NCI-H1092 (cell line): ENCODE measurements at regions not wholly inside any gene's neighbourhood (a gene's known extent, or its start where the extent isn't known, plus 50 kb on each side); places are given as distances from the start of the nearest gene placed in this dataset.
"Not testable (repeated sequence)": the region's sequence is repeated elsewhere in the genome, so short reads cannot be mapped to it uniquely, and the experiment has no call there.

ENCODE experiments used
- DNase-seq: peaks from one replicate; lab custom pipeline; 2025; lab: John Stamatoyannopoulos, UW

DNA sequence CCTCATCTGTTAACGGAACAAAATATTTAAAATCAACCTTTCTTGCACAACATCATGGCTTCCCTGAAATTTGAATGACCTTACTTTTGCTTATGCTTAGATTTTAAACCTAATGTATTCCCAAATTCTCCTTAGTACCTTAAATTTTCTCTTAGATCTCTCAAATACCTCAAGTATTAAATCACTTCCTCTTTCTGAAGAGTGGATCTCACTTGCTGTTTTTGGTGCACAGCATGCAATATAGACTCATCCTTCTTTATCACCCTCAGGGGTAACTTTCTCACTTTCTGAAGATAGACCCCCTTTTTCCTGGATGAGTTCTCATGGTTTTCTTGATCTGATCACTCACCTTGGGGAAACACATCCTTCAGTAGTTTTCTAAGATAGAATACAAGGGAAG is 871.7 kb downstream of the DACH1 start:
- no peak for DNase-seq

DNA sequence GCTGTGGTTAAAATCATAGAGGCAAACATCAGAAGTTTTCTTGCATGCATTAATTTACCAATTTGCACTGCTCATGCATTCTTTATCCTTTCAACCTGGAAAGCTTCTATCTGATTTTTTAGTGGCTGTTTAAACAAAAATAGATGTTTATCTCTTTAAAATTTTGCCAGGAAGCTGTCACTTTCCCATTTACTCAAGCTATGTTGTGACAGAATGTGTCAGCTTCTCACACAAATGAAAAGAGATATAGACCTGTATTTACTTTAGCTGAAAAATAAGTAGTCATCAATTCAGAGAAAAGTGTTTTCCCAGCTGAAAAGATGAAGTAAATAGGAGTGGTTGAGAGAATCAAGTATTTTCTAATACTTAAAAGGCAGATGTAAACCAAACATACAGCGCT is 872.8 kb downstream of the DACH1 start:
- DNase-seq = no peak

DNA sequence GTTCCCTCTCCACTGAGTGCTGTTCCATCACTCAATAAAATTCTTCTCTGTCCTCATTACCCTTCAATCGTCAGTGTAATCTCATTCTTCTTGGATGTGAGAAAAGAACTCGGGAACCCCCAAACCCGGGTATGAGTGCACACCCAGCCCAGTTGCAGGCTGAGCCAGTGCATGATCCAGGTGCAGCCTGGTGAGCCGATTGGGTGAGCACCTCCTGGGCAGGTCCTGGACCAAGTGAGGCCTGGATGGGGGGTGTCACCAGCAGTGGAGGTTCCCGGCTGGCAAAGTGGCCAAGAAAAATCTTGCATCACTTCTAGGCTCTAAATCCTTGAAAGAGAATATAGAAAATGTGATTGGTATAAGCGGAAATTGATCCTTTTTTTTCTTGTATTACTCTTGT is 878.8 kb upstream of the KLHL1 start:
- DNase-seq = no peak

DNA sequence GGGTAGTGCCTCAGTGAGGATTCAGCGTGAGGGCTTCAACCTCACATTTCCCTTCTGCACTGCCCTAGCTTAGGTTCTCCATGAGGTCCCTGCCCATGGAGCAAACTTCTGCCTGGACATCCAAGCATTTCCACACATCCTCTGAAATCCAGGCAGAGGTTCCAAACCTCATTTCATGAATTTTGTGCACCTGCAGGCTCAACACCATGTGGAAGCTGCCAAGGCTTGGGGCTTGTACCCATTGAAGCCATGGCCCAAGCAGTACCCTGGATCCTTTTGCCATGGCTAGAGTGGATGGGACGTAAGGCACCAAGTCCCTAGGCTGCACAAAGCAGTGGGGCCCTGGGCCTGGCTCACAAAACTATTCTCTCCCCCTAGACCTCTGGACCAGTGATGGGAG is 877.1 kb upstream of the KLHL1 start:
- no peak for DNase-seq

DNA sequence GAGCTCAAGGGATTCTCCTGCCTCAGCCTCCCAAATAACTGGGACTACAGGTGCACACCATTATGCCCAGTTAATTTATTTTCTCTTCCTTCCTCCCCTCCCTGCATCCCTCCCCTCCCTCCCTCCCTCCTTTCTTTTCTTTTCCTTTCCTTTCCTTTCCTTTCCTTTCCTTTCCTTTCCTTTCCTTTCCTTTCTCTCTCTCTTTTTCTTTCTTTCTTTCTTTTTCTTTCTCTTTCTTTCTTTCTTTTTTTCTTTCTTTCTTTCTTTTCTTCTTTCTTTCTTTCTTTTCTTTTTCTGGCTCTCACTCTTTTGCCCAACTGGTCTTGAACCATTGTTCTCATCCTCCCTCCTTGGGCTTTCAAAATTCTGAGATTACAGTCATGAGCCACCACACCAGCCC is 873.0 kb upstream of the KLHL1 start:
- DNase-seq = not testable (repeated sequence)

DNA sequence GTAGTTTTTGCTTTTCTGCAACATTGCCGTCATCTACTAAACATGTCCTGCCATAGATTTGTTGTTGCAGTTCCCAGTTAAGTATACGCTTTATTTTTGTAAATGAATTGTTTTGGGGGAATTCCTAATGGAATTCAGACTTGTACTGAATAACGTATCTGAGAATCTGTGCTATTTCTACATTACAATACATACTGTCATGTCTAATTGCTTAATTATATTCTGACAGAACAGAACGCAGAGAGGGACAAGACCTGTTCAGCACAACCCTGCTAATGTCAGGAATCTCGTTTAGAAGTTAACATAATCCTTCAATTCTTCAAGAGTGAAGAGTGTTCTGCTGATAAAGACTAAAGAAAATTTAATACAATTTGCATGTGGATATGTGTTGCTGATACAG is 861.1 kb upstream of the KLHL1 start:
- DNase-seq = no peak

DNA sequence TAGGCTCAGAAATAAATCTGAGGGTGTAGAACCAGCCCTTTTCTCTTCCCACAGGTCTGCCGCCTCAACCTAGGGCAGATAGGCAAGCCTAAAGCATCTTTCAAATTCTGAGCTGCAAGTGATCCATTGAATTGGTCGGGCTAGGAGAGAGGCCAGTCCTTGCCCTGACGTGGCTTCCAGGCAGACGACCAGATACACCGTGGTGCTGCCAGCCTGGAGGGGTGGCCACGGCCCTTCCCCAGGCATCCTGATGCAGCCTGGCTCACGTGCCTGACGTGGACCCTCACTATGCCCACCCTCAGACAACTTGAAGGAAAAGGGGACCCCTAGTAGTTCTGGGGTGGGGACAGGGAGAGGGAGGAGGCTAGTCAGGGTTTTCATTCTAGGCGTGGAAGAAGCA is 859.3 kb upstream of the KLHL1 start:
- no peak for DNase-seq

DNA sequence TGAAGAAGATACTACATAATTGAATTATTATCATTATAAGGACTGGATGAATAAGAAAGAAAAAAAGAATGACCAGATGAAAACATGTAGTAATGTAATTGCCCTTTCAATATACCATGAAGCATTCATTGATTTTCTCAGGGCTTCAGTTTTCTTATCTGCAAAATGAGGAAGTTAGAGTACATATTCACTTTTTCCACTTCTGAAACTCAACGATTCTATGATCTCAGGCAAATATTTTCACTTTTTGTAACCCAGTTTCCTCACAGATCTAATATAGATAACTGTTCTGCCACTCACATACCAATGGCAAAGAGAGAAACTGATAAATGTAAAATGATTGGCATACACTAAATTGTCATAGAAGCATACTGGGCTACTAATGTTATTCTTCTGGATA is 856.6 kb upstream of the KLHL1 start:
- no peak for DNase-seq

DNA sequence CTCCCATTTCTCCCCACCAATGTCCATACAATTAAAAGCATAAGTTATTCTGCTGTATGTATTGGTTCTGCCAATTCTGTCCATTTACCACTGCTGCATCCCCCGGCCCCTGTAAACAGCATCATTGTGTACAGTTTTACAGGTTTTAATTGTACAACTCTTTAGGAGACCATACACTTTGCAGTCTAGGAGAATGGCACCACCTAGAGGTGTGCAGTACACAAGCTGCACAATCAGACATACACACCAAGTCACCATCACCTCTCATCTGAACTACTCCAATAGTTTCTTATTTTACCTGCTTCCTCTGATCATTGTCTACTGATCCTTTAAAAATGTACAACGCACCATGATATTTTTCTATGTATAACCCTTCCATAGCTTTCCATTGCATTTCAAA is 855.9 kb upstream of the KLHL1 start:
- peak; percentile 9 for DNase-seq

DNA sequence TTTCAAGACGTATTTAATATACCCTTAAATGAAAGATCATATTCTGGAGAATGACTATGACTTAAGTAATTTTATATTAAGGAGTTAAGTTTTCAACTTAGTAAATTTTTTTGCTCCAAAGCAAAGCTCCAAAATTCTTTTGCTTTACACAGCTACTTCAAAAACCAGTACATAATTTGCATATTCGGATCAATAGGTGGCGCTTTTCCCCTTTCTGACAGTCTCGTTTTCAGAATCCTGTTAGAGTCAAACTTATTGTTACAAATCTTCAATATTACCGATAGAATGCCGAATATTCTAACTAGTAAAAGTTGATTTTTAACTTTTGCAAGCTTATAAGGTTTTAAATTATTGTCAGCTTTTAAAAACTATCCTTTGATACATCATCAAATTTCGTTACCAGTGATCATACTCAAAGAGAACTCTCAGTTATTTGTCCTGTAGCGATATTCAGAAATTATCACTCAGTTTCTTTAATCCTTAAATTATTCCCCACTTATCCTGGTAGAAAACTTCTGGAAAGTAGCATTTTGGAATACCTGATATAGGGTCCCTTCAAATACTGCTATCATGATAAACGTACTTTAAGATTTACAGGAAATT is 852.7 kb upstream of the KLHL1 start:
- DNase-seq = no peak

DNA sequence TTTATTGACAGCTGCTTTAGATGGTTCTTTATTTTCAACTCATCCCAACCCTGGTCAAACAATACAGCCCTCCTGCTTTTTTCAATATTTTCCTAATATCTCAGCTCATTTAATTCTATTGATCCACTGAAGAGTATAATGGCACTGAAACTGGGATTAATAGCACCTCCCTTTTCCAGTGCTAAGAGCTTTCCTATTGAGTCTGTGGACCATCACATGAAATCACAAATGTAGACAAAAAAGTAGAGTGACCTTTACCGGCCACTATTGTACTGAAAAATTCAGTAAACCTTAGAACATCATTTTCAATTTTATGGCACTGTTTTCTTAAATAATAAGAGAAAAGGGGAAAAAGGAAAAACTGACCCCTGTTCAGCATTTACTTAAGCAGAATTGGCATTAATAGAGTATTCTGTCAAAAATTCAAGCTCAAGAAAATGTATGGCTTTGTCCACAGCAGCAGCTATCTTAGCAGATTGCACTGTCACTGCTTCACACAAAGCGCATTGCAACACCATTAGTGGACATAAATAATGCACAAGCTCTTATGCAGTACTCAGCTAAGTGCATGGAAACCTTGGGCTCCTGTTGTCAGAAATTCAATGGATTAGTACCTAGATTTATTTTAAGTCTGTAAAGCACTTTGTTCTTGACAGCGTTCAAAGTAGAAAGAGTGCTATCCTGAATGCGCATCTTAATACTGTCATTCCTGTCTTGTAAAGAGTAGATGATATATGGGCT is 851.0 kb upstream of the KLHL1 start:
- no peak for DNase-seq

DNA sequence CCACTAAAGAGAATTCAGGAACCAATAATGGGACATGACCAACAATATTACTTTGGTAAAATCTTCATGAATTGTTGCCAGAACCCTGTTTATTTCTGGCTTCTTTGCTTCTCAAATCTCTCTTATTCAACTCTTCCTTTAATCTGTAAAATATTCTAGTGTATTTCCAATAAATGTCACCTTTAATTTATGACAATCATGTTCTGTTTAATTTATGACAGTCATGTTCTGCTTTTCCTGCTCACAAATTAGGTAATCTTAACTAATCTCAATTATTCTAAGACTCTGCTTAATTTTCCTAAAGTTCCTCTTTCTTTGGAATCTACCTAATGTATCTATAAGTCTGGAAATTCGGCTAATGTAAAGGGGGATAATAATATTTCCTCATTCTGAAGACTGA is 847.6 kb upstream of the KLHL1 start:
- no peak for DNase-seq

DNA sequence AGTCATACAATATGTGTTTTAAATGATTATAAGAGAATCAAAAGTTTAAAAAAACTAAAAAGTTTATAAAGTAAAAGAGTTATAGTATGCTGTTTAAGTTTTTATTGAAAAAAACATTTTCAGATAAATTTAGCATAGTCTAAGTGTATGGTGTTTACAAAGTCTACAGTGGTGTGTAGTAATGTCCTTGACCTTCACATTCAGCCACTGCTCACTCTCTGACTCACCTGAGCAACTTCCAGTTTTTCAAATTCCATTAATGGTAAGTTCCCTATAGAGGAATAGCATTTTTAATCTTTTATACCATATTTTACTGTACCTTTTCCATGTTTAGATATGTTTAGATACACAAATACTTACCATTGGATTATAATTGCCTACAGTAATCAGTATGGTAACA is 842.4 kb upstream of the KLHL1 start:
- no peak for DNase-seq

DNA sequence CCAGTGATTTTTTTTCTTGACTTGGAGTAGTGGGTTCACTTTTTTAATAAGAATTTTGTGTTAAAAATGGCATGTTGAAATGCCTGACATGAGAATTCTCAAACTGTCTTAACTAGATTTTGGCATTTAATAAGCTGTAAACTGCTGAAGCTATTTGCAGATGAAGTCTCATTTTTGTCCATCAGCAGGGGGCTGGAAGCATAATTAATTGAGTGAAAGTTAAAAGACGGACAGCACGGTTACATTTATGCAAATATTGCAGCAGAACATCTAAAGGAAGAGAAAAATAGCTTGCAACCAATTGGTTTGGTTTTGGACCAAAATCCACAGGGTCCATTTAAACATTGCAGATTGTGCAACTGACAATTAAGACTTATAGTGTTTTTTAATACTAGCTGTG is 837.3 kb upstream of the KLHL1 start:
- DNase-seq = no peak

DNA sequence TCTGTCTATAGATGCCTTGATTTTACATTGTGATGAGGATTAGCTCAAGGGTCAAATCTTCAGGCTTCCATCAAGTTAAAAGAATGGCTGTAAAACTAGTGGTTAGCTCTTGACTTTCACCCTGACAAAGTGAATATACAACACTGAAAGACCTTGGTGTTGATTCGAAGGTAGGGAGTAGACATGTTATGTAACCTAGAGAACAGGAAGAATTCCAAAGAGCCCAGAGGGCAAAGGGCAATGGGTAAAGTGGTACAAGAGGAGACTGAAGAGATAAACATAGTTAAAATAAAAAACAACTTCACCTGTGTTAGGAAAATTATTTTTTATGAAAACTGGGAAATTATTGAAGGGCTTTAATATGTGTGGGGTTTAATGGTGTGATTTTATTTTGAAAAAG is 833.2 kb upstream of the KLHL1 start:
- DNase-seq = no peak

DNA sequence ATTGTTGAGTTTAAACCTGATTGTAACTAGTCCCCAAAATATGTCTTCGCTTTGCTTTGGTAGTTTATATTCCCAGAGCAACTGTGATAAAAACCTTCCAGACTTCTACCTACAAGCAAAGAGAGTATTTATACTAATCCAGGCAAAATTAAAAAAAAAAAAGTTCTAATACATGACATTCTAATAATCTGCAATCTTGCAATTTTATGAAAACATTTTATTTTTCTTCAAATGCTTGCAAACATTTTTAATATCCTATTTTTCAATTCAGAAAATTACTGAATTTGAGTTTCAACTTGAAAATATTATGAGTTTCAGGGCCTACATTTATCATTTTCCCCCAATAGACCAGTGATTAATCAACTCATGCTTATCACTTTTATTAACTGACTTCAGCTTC is 830.2 kb upstream of the KLHL1 start:
- no peak for DNase-seq

DNA sequence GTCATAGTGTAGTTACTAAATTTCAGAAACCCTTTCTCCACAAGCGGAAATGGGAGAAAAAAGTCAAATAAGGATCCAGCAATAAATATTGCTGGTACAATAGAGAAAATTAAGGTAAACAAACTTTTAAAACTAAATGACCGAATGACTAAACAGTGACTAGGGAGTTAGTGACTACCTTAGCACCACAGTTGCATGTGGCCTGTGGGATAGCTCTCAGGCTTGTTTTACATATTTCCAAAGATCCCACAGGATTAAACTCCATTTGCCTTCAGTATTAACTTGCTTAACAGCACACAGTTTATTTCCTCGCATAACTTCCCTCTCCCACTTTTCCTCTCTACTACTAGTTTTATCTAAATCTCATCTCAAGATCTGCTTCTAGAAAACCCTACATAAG is 824.3 kb upstream of the KLHL1 start:
- no peak for DNase-seq

DNA sequence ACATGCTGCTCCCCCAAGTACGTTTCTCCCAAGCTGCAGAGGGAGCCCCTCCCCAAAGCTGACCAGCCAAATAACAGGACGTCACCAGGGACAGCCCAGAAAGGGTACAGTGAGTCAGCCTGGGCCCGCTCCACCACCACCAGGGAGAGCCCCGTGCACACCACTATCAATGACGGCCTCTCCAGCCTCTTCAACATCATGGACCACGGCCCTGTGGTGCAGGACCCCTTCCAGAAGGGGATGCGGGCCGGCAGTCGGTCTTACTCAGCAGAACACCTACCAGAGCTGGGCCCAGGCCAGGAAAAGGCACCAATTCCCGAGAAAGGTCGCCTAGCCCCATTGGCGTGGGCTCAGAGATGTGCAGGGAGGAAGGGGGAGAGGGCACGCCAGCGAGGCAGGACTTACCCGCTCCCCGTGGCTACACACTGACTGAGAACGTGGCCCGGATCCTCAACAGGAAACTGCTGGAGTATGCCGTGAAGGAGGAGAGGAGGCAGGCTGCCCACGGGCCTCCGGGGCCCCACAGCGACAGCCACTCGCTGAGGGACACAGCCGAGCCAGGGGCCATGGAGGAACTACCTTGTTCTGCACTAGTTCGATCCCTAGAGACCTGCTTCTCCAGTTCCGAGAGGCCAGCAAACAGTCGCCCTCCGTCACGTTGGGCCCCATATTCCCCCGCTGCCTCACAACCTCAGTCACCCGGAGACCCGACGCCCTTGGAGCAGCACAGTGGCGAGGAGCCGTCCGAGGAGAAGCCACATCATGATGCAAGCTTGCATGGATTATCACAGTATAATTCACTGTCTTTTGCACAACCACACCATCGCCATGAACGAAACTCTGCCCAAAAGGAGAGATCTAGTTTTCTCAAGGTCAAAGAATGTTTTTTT is 815.9 kb upstream of the KLHL1 start:
- no peak for DNase-seq

DNA sequence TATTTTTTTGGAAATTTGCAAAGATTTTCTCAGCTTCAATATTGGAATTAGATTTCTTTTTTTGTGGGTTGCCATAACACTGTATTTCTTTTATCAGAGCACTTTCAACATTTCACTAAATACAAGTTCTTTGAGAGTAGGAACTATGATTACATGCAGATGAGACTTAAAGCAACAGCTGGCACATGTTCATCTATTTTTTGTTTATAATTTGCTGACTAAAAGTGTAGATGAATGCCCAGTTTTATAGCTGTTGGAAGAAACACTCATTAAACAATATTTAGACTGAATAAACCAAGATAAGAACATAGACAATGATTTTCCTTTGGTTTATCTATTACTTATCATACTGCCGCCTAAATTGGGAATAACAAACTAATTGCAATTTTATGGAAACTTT is 803.0 kb upstream of the KLHL1 start:
- DNase-seq = no peak

DNA sequence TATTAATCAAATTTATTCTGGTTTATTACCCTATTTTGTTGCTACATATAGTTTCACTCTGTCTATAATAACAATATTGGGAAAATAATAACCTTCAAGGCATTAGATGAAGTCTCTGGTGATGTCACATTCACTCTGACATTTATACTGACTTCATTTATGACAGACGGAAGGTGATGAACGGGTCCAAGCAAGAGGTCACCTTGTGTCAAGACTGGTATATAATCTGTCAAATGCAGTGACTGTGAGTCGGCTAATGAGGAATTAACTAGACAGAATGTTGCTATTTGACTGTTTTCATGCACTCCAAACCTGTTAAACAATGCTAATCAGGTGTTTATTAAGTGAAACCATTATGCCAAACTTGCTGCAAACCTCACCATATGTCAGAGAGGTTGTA is 800.5 kb upstream of the KLHL1 start:
- no peak for DNase-seq

DNA sequence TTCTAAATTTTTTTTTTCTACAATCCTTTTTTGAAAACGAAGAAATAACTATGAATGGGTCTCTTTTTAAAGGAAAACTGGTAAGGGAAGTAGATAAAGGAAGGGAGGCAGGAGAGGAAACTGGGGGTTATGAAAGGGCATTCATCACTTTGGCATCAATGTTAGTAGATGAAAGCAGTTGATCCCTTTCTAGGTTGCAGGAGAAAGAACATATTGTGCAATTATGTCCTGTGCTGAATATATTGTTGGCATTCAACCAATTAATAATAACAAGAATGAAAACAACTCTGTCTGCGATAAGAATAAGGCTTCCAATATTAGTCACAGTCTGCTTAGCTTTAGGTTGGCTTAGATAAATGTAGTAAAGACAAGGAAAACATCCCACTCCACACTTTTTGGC is 796.8 kb upstream of the KLHL1 start:
- no peak for DNase-seq

DNA sequence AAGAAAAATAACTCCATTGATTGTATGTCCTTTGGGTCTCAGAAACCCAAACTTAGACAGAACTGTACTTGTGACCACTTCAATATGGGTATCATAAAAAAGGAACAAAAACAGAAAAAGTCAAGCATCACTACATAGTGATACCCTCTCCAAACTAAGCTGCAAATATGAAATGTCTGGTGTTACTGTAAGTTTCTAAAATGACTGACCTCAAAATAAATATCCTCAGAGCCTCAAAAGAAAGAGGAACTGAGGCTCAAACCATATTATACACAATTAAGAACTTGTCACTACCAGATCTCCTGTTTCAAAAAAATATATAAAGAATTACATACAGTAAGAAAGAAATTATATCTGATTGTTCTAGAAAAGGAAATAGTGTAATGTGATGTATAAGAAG is 787.9 kb upstream of the KLHL1 start:
- no peak for DNase-seq

DNA sequence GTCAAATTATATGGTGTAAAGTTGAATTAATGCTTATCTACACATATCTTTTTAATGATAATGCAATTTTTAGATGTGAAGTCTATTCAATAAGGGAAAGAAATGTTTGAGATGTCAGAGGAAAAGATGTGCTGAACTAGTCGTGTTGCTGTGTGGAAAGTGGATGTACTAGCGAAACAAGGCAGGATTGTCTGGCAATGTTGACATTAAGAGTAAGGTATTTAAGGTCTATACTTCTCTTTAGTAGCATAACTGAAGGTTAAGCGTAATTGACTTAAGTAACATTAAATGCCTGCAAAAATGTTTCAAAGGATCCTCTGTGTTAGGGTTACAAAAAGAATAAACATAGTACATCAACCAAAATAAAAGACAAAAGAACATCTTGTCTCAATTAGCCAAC is 787.3 kb upstream of the KLHL1 start:
- DNase-seq = no peak
